CD4-positive, alpha-beta T cell treated with Interleukin-15 for 1 hour (primary cell): ENCODE measurements at regions not wholly inside any gene's neighbourhood (a gene's known extent, or its start where the extent isn't known, plus 50 kb on each side); places are given as distances from the start of the nearest gene placed in this dataset.
A peak's percentile ranks its signal among the peaks of the same experiment; 100 is the strongest.
"Not testable (repeated sequence)": the region's sequence is repeated elsewhere in the genome, so short reads cannot be mapped to it uniquely, and the experiment has no call there.

Experiments
- DNase-seq: peaks from one replicate; pipeline ENCODE4 v3.0.0-alpha.2; 2020

- DNase-seq: no peak
Observed at GRCh38 chr3:170814822-170815221, 55.2 kb downstream of the RPL22L1 start.

GRCh38 chr3:170813266-170813665 lies 56.7 kb downstream of the RPL22L1 start:
- no peak for DNase-seq

GRCh38 chr3:170811928-170812591 lies 57.9 kb downstream of the RPL22L1 start:
- peak; percentile 62 for DNase-seq

- DNase-seq: no peak
Observed at GRCh38 chr3:170811515-170811914, 58.5 kb downstream of the RPL22L1 start.

- DNase-seq: no peak
Observed at GRCh38 chr3:170809975-170810357, 60.0 kb downstream of the RPL22L1 start.

- no peak for DNase-seq
Observed at GRCh38 chr3:170809007-170809974, 60.7 kb downstream of the RPL22L1 start.

- DNase-seq: no peak
Observed at GRCh38 chr3:170808041-170808440, 62.0 kb downstream of the RPL22L1 start.

GRCh38 chr3:170806676-170807075 lies 63.3 kb downstream of the RPL22L1 start:
- no peak for DNase-seq

- no peak for DNase-seq
Observed at GRCh38 chr3:170806141-170806540, 63.9 kb downstream of the RPL22L1 start.

GRCh38 chr3:170805296-170805695 lies 64.7 kb downstream of the RPL22L1 start:
- DNase-seq: not testable (repeated sequence)

- not testable (repeated sequence) for DNase-seq
Observed at GRCh38 chr3:170804634-170805033, 65.4 kb downstream of the RPL22L1 start.

GRCh38 chr3:170804078-170804477 lies 65.9 kb downstream of the RPL22L1 start:
- no peak for DNase-seq

- no peak for DNase-seq
Observed at GRCh38 chr3:170802164-170803151, 67.5 kb downstream of the RPL22L1 start.

GRCh38 chr3:170801597-170801996 lies 68.4 kb downstream of the RPL22L1 start:
- no peak for DNase-seq

- not testable (repeated sequence) for DNase-seq
Observed at GRCh38 chr3:170800275-170800674, 69.7 kb downstream of the RPL22L1 start.

- no peak for DNase-seq
Observed at GRCh38 chr3:170799009-170799408, 71.0 kb downstream of the RPL22L1 start.

- no peak for DNase-seq
Observed at GRCh38 chr3:170797685-170798084, 72.3 kb downstream of the RPL22L1 start.

- DNase-seq: no peak
Observed at GRCh38 chr3:170792471-170792870, 77.5 kb downstream of the RPL22L1 start.

- DNase-seq: no peak
Observed at GRCh38 chr3:170790647-170791046, 79.3 kb downstream of the RPL22L1 start.

GRCh38 chr3:170787464-170787863 lies 82.5 kb downstream of the RPL22L1 start:
- no peak for DNase-seq

GRCh38 chr3:170785454-170785853 lies 84.5 kb downstream of the RPL22L1 start:
- no peak for DNase-seq

GRCh38 chr3:170784406-170784805 lies 85.6 kb downstream of the RPL22L1 start:
- no peak for DNase-seq

- no peak for DNase-seq
Observed at GRCh38 chr3:170780955-170781354, 89.0 kb downstream of the RPL22L1 start.
